ENCODE measurements at regions not wholly inside any gene's neighbourhood (a gene's known extent, or its start where the extent isn't known, plus 50 kb on each side); places are given as distances from the start of the nearest gene placed in this dataset.

- no peaks in the 10 kb centered on the region for H3F3A ChIP-seq (replicated peaks; ENCODE audit: low read depth)
- peaks cover 4% of the 10 kb centered on the region; the same call in 1 of the 2 replicates for H3K9me2 ChIP-seq (ENCODE audit: insufficient read depth)
- ATAC-seq (no peak), DNase-seq (ENCODE audit: low spot score) (no peak)
- no peak overlapping the region for H3K4me3 Mint-ChIP-seq
- H3K79me2 ChIP-seq (replicated peaks; ENCODE audit: insufficient read depth), result no peaks in the 10 kb centered on the region
- no peaks in the 10 kb centered on the region for H3K4me1 ChIP-seq (ENCODE audit: insufficient read depth)
- H3K27me3 ChIP-seq (ENCODE audit: insufficient read depth), result no peaks in the 10 kb centered on the region
- H3K27ac Mint-ChIP-seq, result no peak overlapping the region
- H3K36me3 Mint-ChIP-seq (ENCODE audit: low read depth), result no peaks in the 10 kb centered on the region
- no peaks in the 10 kb centered on the region for H3K36me3 ChIP-seq (ENCODE audit: insufficient read depth)
- no peak overlapping the region for H3K27ac ChIP-seq (ENCODE audit: low read depth)
- H3K27me3 Mint-ChIP-seq (ENCODE audit: insufficient read depth, low read depth, poor library complexity), result no peaks in the 10 kb centered on the region
- TF ChIP-seq POLR2AphosphoS5 (IDR thresholded peaks at IDR 0.05; ENCODE audit: low read depth) (no peak), REST (IDR thresholded peaks at IDR 0.05; ENCODE audit: unreplicated experiment) (no peak), CREB1 (CRISPR knock-in tag; IDR thresholded peaks at IDR 0.05; ENCODE audit: low read depth) (no peak), STAT1 (IDR thresholded peaks at IDR 0.05; ENCODE audit: unreplicated experiment) (no peak), EZH2phosphoT487 (IDR thresholded peaks at IDR 0.05; ENCODE audit: unreplicated experiment) (no peak), JUNB (IDR thresholded peaks at IDR 0.05; ENCODE audit: unreplicated experiment) (no peak), CTCF (conservative IDR thresholded peaks at IDR 0.05; ENCODE audit: low read depth in 2 of 2) (no peak), ZNF114 (CRISPR knock-in tag; IDR thresholded peaks at IDR 0.05) (no peak), ETS1 (IDR thresholded peaks at IDR 0.05) (no peak), EZH2 (IDR thresholded peaks at IDR 0.05; ENCODE audit: low read depth, unreplicated experiment) (no peak), NANOG (IDR thresholded peaks at IDR 0.05; ENCODE audit: borderline replicate concordance) (no peak)
- no peaks in the 10 kb centered on the region for H3K9me3 Mint-ChIP-seq
- no peak overlapping the region for H3K4me2 ChIP-seq
- no peak overlapping the region for H3K4me3 ChIP-seq
- no peak overlapping the region for H2AFZ ChIP-seq
- no peaks in the 10 kb centered on the region; the same call in 2 of the 3 replicates for H3K4me1 Mint-ChIP-seq
- no peaks in the 10 kb centered on the region for H4K20me1 ChIP-seq (replicated peaks; ENCODE audit: insufficient read depth)
These were observed 53.4 kb upstream of the COL25A1 start for GRCh38 chr4:109355835-109356234.

Data from GM23338 (cell line).